Panc1 (cell line): ENCODE measurements at regions not wholly inside any gene's neighbourhood (a gene's known extent, or its start where the extent isn't known, plus 50 kb on each side); places are given as distances from the start of the nearest gene placed in this dataset.

Experiments used
- ATAC-seq: fragments of 200-7000 bp; cut with Tn5 transposase; 2 replicates; pipeline ENCODE4 v1.9.1; 2020; ENCODE audit warnings: mild to moderate bottlenecking, moderate library complexity
- BruUV-seq: library from RNA; stranded (reverse); fragments of 400-500 nt; replicated peaks from 2 replicates; lab custom pipeline; 2021; lab: Mats Ljungman, UMichigan
- CTCF ChIA-PET: fragments of 300-600 bp; sonication (Branson Sonifier 250); formaldehyde crosslinking; loops from one replicate; lab custom pipeline; 2022; ENCODE audit warnings: antibody characterized with exemption; lab: Charles Lee
- POLR2A ChIA-PET: fragments of 300-600 bp; sonication (Branson Sonifier 250); formaldehyde crosslinking; loops from one replicate; lab custom pipeline; 2022; ENCODE audit warnings: antibody characterized with exemption; lab: Charles Lee
- DNase-seq: peaks from one replicate; pipeline ENCODE4 v3.0.0-alpha.2; 2010; ENCODE audit warnings: low read depth, low spot score
- H3K27ac ChIP-seq: 2 replicates; pipeline ENCODE4 v1.5.1; 2011; ENCODE audit warnings: mild to moderate bottlenecking, low read length, inconsistent platforms
- H3K27me3 ChIP-seq: fragments of 200-500 bp; sonication (Bioruptor generic); 2 replicates; pipeline ENCODE4 v1.6.0; 2014; ENCODE audit warnings: low read length, inconsistent platforms; ENCODE audit not compliant: control insufficient read depth, insufficient read depth
- H3K36me3 ChIP-seq: fragments of 200-500 bp; sonication (Bioruptor generic); 2 replicates; pipeline ENCODE4 v1.5.1; 2014; ENCODE audit warnings: inconsistent platforms, mild to moderate bottlenecking, low read length, moderate library complexity; ENCODE audit not compliant: control insufficient read depth, insufficient read depth
- H3K4me1 ChIP-seq: 2 replicates; pipeline ENCODE4 v1.5.1; 2011; ENCODE audit warnings: inconsistent platforms, mild to moderate bottlenecking, low read length, moderate library complexity; ENCODE audit not compliant: control insufficient read depth, insufficient read depth
- H3K4me3 ChIP-seq, 2 experiments: 2 replicates each; pipeline ENCODE4 v1.5.1; 2011 to 2012; ENCODE audit warnings: low read depth in 2 of 2, low read length in 2 of 2, mild to moderate bottlenecking in 2 of 2, inconsistent platforms in 1 of 2, moderate library complexity in 1 of 2
- H3K9me3 ChIP-seq: fragments of 200-500 bp; sonication (Bioruptor generic); 2 replicates; pipeline ENCODE4 v1.5.1; 2014; ENCODE audit warnings: low read depth, mild to moderate bottlenecking, inconsistent platforms, low read length, moderate library complexity; ENCODE audit not compliant: control insufficient read depth, insufficient read depth
- POLR2AphosphoS5 ChIP-seq: IDR thresholded peaks from 2 replicates; pipeline ENCODE4 v1.6.1; 2012; ENCODE audit warnings: mild to moderate bottlenecking, low read depth, low read length, moderate library complexity
- SIN3A ChIP-seq: IDR thresholded peaks from 2 replicates; pipeline ENCODE4 v1.6.1; 2012; ENCODE audit warnings: low read depth, mild to moderate bottlenecking, low read length, moderate library complexity, borderline replicate concordance; ENCODE audit not compliant: insufficient read depth
- TCF7L2 ChIP-seq: IDR thresholded peaks from 2 replicates; pipeline ENCODE4 v1.6.1; 2011; ENCODE audit warnings: mild to moderate bottlenecking, low read depth, low read length, inconsistent platforms
- in situ Hi-C: cut with HindIII; loops from 2 replicates; pipeline ENCODE4 v1.10.0; 2016; ENCODE audit warnings: low sequenced_read_pairs, low pct_unique_long_range_greater_than_20kb
- intact Hi-C: fragments of 100-400 bp; cut with micrococcal nuclease; formaldehyde crosslinking; loops from one replicate; pipeline ENCODE4 v1.10.0; 2022; ENCODE audit not compliant: unreplicated experiment
- TF ChIP-seq, protein P1 (sequence below): fragments of 450-650 bp; IDR thresholded peaks from 2 replicates; pipeline ENCODE4 v1.5.1; 2017; ENCODE audit warnings: mild to moderate bottlenecking
- TF ChIP-seq, protein P2 (sequence below), 2 experiments: IDR thresholded peaks; 2 replicates each; pipeline ENCODE4 v1.6.1; 2011 to 2012; ENCODE audit warnings: low read depth in 2 of 2, control low read depth in 1 of 2, low read length in 1 of 2, mild to moderate bottlenecking in 1 of 2, moderate library complexity in 1 of 2; ENCODE audit not compliant: insufficient read depth in 1 of 2

DNA sequence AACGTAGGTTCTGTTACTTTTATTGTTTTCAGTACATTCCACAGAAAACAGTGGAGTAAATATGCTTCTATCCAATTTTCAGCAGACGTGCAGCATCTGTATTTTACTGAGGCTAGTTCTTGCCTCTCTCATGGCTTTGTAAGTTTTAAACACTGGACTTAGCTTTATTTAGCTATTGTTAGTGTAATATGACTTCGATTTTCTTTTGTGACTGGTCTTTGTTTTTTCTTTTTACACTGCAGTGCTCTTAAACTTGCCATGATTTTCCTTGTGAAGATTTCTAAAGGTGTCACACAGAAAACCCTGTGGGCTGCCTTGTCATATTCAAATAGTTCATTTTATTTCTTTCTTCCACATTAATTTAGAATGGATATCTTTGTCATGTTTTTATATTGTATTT lies 1234.9 kb upstream of the CITED2 start:
- no peaks in the 10 kb centered on the region; the same call in 1 of the 2 replicates for H3K36me3 ChIP-seq
- BruUV-seq, result no TSS peak
- no peak for ATAC-seq
- CTCF ChIA-PET, result no interaction called here
- intact Hi-C loops, result no loop called here
- no peaks in the 10 kb centered on the region; the same call in 1 of the 2 replicates for H3K4me1 ChIP-seq
- in situ Hi-C loops, result no loop called here
- TF ChIP-seq, protein P1, sequence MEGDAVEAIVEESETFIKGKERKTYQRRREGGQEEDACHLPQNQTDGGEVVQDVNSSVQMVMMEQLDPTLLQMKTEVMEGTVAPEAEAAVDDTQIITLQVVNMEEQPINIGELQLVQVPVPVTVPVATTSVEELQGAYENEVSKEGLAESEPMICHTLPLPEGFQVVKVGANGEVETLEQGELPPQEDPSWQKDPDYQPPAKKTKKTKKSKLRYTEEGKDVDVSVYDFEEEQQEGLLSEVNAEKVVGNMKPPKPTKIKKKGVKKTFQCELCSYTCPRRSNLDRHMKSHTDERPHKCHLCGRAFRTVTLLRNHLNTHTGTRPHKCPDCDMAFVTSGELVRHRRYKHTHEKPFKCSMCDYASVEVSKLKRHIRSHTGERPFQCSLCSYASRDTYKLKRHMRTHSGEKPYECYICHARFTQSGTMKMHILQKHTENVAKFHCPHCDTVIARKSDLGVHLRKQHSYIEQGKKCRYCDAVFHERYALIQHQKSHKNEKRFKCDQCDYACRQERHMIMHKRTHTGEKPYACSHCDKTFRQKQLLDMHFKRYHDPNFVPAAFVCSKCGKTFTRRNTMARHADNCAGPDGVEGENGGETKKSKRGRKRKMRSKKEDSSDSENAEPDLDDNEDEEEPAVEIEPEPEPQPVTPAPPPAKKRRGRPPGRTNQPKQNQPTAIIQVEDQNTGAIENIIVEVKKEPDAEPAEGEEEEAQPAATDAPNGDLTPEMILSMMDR, result no peak
- TF ChIP-seq SIN3A (no peak), POLR2AphosphoS5 (no peak), TCF7L2 (no peak)
- TF ChIP-seq, protein P2, sequence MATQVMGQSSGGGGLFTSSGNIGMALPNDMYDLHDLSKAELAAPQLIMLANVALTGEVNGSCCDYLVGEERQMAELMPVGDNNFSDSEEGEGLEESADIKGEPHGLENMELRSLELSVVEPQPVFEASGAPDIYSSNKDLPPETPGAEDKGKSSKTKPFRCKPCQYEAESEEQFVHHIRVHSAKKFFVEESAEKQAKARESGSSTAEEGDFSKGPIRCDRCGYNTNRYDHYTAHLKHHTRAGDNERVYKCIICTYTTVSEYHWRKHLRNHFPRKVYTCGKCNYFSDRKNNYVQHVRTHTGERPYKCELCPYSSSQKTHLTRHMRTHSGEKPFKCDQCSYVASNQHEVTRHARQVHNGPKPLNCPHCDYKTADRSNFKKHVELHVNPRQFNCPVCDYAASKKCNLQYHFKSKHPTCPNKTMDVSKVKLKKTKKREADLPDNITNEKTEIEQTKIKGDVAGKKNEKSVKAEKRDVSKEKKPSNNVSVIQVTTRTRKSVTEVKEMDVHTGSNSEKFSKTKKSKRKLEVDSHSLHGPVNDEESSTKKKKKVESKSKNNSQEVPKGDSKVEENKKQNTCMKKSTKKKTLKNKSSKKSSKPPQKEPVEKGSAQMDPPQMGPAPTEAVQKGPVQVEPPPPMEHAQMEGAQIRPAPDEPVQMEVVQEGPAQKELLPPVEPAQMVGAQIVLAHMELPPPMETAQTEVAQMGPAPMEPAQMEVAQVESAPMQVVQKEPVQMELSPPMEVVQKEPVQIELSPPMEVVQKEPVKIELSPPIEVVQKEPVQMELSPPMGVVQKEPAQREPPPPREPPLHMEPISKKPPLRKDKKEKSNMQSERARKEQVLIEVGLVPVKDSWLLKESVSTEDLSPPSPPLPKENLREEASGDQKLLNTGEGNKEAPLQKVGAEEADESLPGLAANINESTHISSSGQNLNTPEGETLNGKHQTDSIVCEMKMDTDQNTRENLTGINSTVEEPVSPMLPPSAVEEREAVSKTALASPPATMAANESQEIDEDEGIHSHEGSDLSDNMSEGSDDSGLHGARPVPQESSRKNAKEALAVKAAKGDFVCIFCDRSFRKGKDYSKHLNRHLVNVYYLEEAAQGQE (IDR thresholded peaks at IDR 0.05; ENCODE audit: insufficient read depth in 1 of 2, low read depth in 2 of 2, low read length in 1 of 2), result no peak
- DNase-seq, result no peak
- H3K27me3 ChIP-seq, result no peaks in the 10 kb centered on the region
- peak overlapping the region; percentile 13; the same call in 1 of the 2 replicates for H3K27ac ChIP-seq
- H3K9me3 ChIP-seq, result no peaks in the 10 kb centered on the region
- POLR2A ChIA-PET, result no interaction called here
- no peak overlapping the region for H3K4me3 ChIP-seq

DNA sequence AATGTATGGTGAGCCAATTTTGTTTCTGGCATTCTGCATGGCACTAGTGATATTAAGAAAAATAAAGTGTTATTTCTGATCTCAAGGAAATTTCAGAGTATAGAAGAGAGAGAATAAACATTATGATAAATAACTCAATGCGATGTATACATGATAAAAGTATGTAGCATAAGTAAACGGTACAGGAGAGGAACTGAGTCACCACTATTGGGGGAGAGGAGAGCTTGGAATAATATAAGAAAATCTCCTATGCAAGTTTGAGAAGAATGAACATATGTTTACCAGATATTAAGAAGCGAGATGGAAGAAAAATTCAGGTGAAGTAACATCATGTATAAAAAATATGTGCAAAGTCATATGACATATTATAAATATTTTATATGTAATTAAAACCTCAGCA lies 1230.3 kb upstream of the CITED2 start:
- ATAC-seq (no peak), DNase-seq (no peak)
- TF ChIP-seq TCF7L2 (no peak), POLR2AphosphoS5 (no peak), SIN3A (no peak)
- TF ChIP-seq, protein P1, result no peak
- TF ChIP-seq, protein P2 (IDR thresholded peaks at IDR 0.05; ENCODE audit: insufficient read depth in 1 of 2, low read depth in 2 of 2, low read length in 1 of 2), result no peak
- H3K4me3 ChIP-seq, result no peak overlapping the region
- H3K4me1 ChIP-seq, result no peaks in the 10 kb centered on the region
- ChIA-PET CTCF (no interaction called here), POLR2A (no interaction called here)
- in situ Hi-C loops, result no loop called here
- H3K27ac ChIP-seq, result no peak overlapping the region
- no peaks in the 10 kb centered on the region; the same call in 1 of the 2 replicates for H3K36me3 ChIP-seq
- H3K27me3 ChIP-seq, result no peaks in the 10 kb centered on the region
- no peaks in the 10 kb centered on the region for H3K9me3 ChIP-seq
- BruUV-seq, result no TSS peak
- intact Hi-C loops, result no loop called here
